HepG2 (cell line): ENCODE measurements at regions not wholly inside any gene's neighbourhood (a gene's known extent, or its start where the extent isn't known, plus 50 kb on each side); places are given as distances from the start of the nearest gene placed in this dataset.

Experiments used
- ATAC-seq: fragments of 200-7000 bp; cut with Tn5 transposase; 3 replicates; pipeline ENCODE4 v1.9.1; 2020; ENCODE audit warnings: mild to moderate bottlenecking, moderate library complexity
- BruUV-seq: library from RNA; stranded (reverse); fragments of 400-500 nt; replicated peaks from 2 replicates; lab custom pipeline; 2021; lab: Mats Ljungman, UMichigan
- CTCF ChIA-PET: fragments of 300-600 bp; formaldehyde crosslinking; extraction: SDS; loops from one replicate; lab custom pipeline; 2021; ENCODE audit warnings: low total read pairs, inconsistent platforms, low intra/inter-chr PET ratio; lab: Yijun Ruan, JAX
- POLR2A ChIA-PET: fragments of 350-600 bp; sonication (Branson Sonifier 250); formaldehyde crosslinking; loops from one replicate; lab custom pipeline; 2020; ENCODE audit warnings: antibody characterized with exemption, inconsistent platforms; lab: Yijun Ruan, JAX
- DNase-seq: peaks from one replicate; pipeline ENCODE4 v3.0.0-alpha.2; 2015; ENCODE audit warnings: low spot score
- FAIRE-seq: peaks from 3 replicates; lab custom pipeline; 2011; peaks lifted over from hg19 to GRCh38; lab: Jason Lieb, UNC
- H2AFZ ChIP-seq: one replicate; pipeline ENCODE4 v1.6.1; 2011; ENCODE audit warnings: low read length, inconsistent platforms
- H3K27ac ChIP-seq: fragments of 300-600 bp; 3 replicates; pipeline ENCODE4 v1.8.0; 2011; ENCODE audit warnings: mixed run types, mild to moderate bottlenecking, mixed read lengths, low read length, inconsistent platforms; ENCODE audit not compliant: insufficient read depth; ENCODE audit errors: extremely low read length
- H3K27me3 ChIP-seq, 2 experiments: fragments of 200-600 bp in 1 of 2; 2 replicates in 1 of 2; 3 replicates in 1 of 2; pipeline versions ENCODE4 v1.6.0 to v1.8.0; 2011; ENCODE audit warnings: low read length in 2 of 2, mild to moderate bottlenecking in 2 of 2, moderate library complexity in 2 of 2, inconsistent platforms in 1 of 2; ENCODE audit not compliant: insufficient read depth in 2 of 2, control insufficient read depth in 1 of 2
- H3K36me3 ChIP-seq, 2 experiments: fragments of 200-600 bp in 1 of 2; replicated peaks in 1 of 2; 2 replicates in 1 of 2; 3 replicates in 1 of 2; pipeline versions ENCODE4 v1.5.1 to v1.8.0; 2011; ENCODE audit warnings: low read length in 2 of 2, inconsistent platforms in 1 of 2; ENCODE audit not compliant: insufficient read depth in 2 of 2, control insufficient read depth in 1 of 2
- H3K4me1 ChIP-seq: 2 replicates; pipeline ENCODE4 v1.5.1; 2012; ENCODE audit warnings: low read length, inconsistent platforms; ENCODE audit not compliant: insufficient read depth
- H3K4me2 ChIP-seq: 2 replicates; pipeline ENCODE4 v1.6.0; 2011; ENCODE audit warnings: low read depth, low read length, inconsistent platforms
- H3K4me3 ChIP-seq, 3 experiments: fragments of 200-600 bp in 1 of 3; sonication (generic), shearing (Covaris generic) in 1 of 3; replicated peaks in 1 of 3; 2 replicates each; pipeline ENCODE4 v1.5.1; 2011 to 2016; ENCODE audit warnings: low read length in 3 of 3, inconsistent platforms in 2 of 3, low read depth in 2 of 3, mild to moderate bottlenecking in 2 of 3, control low read depth in 1 of 3, mixed read lengths in 1 of 3; ENCODE audit not compliant: insufficient read depth in 1 of 3
- H3K79me2 ChIP-seq: one replicate; pipeline ENCODE4 v1.6.1; 2011; ENCODE audit warnings: low read length, inconsistent platforms; ENCODE audit not compliant: insufficient read depth
- H3K9ac ChIP-seq: 2 replicates; pipeline ENCODE4 v1.6.0; 2011; ENCODE audit warnings: mild to moderate bottlenecking, low read depth, low read length, inconsistent platforms; ENCODE audit not compliant: insufficient read depth
- H3K9me3 ChIP-seq: 2 replicates; pipeline ENCODE4 v1.5.1; 2012; ENCODE audit warnings: mild to moderate bottlenecking, low read length
- H4K20me1 ChIP-seq: 2 replicates; pipeline ENCODE4 v1.6.0; 2011; ENCODE audit warnings: inconsistent platforms, mild to moderate bottlenecking, low read length, moderate library complexity; ENCODE audit not compliant: insufficient read depth
- GABPB1 ChIP-seq: IDR thresholded peaks from 2 replicates; pipeline ENCODE4 v1.6.1; 2016; ENCODE audit warnings: mild to moderate bottlenecking, missing genetic modification reagents, moderate library complexity, missing compliant biosample characterization
- JDP2 ChIP-seq: sonication (generic); formaldehyde crosslinking; IDR thresholded peaks from 2 replicates; pipeline ENCODE4 v1.8.1; 2022; ENCODE audit warnings: missing genetic modification reagents, borderline replicate concordance
- SKI ChIP-seq: fragments of 450-650 bp; IDR thresholded peaks from one replicate; pipeline ENCODE4 v1.6.1; 2018; ENCODE audit warnings: mild to moderate bottlenecking; ENCODE audit not compliant: partially characterized antibody
- ZBTB21 ChIP-seq: sonication (generic); formaldehyde crosslinking; IDR thresholded peaks from 2 replicates; pipeline ENCODE4 v1.4.0; 2020; ENCODE audit warnings: missing genetic modification reagents
- ZNF713 ChIP-seq: sonication (generic); formaldehyde crosslinking; IDR thresholded peaks from 2 replicates; pipeline ENCODE4 v1.4.0; 2020; ENCODE audit warnings: mild to moderate bottlenecking, missing genetic modification reagents
- in situ Hi-C: cut with HindIII; loops from 2 replicates; pipeline ENCODE4 v1.10.0; 2017; ENCODE audit warnings: low pct_unique_long_range_greater_than_20kb; ENCODE audit not compliant: extremely low pct_ligation_motif_present
- intact Hi-C: fragments of 100-400 bp; cut with micrococcal nuclease; formaldehyde crosslinking; loops from one replicate; pipeline ENCODE4 v1.10.0; 2022; ENCODE audit not compliant: unreplicated experiment
- TF ChIP-seq, protein P1 (sequence below): sonication (generic); formaldehyde crosslinking; conservative IDR thresholded peaks from 2 replicates; pipeline ENCODE4 v1.4.0; 2020; ENCODE audit warnings: missing genetic modification reagents
- TF ChIP-seq, protein P2 (sequence below): IDR thresholded peaks from 2 replicates; pipeline ENCODE4 v1.6.1; 2018; ENCODE audit warnings: missing genetic modification reagents
- TF ChIP-seq, protein P3 (sequence below): sonication (generic); formaldehyde crosslinking; IDR thresholded peaks from 2 replicates; pipeline ENCODE4 v1.4.0; 2020; ENCODE audit warnings: missing genetic modification reagents, mild to moderate bottlenecking, borderline replicate concordance

DNA sequence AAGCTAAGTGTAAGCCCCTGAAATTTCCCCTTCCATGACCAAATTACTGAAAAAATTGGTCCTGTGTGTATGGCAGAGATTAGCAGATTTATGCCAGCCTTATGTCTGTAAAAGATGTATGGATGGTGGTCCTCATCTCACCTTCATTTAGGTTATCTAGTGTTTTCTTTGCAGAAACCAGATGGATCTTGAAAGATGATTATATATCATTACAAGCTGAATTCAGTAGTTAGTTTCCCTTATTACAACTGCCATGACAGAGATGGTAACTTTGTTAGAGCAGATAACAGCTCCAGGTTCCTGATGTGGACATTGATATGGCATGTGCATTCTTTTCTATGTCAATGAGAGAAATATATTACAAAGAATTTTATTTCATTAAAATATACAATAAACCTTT, 1403.2 kb upstream of the CDH6 start:
- intact Hi-C loops: no loop called here
- DNase-seq (no peak), FAIRE-seq (no peak), ATAC-seq (no peak)
- Histone ChIP-seq H3K9me3 (no peaks in the 10 kb centered on the region), H3K36me3 (no peaks in the 10 kb centered on the region), H2AFZ (no peak overlapping the region), H3K4me2 (no peak overlapping the region), H3K27me3 (no peaks in the 10 kb centered on the region), H3K79me2 (no peaks in the 10 kb centered on the region), H3K9ac (no peak overlapping the region), H3K4me1 (peaks cover 15% of the 10 kb centered on the region), H3K27ac (no peak overlapping the region), H4K20me1 (no peaks in the 10 kb centered on the region), H3K4me3 (no peak overlapping the region)
- in situ Hi-C loops: no loop called here
- POLR2A ChIA-PET: no interaction called here
- no peak for TF ChIP-seq SKI
- no peak for TF ChIP-seq ZNF713 (CRISPR knock-in tag)
- TF ChIP-seq, protein P1, sequence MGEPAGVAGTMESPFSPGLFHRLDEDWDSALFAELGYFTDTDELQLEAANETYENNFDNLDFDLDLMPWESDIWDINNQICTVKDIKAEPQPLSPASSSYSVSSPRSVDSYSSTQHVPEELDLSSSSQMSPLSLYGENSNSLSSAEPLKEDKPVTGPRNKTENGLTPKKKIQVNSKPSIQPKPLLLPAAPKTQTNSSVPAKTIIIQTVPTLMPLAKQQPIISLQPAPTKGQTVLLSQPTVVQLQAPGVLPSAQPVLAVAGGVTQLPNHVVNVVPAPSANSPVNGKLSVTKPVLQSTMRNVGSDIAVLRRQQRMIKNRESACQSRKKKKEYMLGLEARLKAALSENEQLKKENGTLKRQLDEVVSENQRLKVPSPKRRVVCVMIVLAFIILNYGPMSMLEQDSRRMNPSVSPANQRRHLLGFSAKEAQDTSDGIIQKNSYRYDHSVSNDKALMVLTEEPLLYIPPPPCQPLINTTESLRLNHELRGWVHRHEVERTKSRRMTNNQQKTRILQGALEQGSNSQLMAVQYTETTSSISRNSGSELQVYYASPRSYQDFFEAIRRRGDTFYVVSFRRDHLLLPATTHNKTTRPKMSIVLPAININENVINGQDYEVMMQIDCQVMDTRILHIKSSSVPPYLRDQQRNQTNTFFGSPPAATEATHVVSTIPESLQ (CRISPR knock-in tag): no peak
- TF ChIP-seq, protein P2, sequence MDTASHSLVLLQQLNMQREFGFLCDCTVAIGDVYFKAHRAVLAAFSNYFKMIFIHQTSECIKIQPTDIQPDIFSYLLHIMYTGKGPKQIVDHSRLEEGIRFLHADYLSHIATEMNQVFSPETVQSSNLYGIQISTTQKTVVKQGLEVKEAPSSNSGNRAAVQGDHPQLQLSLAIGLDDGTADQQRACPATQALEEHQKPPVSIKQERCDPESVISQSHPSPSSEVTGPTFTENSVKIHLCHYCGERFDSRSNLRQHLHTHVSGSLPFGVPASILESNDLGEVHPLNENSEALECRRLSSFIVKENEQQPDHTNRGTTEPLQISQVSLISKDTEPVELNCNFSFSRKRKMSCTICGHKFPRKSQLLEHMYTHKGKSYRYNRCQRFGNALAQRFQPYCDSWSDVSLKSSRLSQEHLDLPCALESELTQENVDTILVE (CRISPR knock-in tag): no peak
- TF ChIP-seq GABPB1 (CRISPR knock-in tag): no peak
- no peak for TF ChIP-seq JDP2 (CRISPR knock-in tag)
- TF ChIP-seq, protein P3, sequence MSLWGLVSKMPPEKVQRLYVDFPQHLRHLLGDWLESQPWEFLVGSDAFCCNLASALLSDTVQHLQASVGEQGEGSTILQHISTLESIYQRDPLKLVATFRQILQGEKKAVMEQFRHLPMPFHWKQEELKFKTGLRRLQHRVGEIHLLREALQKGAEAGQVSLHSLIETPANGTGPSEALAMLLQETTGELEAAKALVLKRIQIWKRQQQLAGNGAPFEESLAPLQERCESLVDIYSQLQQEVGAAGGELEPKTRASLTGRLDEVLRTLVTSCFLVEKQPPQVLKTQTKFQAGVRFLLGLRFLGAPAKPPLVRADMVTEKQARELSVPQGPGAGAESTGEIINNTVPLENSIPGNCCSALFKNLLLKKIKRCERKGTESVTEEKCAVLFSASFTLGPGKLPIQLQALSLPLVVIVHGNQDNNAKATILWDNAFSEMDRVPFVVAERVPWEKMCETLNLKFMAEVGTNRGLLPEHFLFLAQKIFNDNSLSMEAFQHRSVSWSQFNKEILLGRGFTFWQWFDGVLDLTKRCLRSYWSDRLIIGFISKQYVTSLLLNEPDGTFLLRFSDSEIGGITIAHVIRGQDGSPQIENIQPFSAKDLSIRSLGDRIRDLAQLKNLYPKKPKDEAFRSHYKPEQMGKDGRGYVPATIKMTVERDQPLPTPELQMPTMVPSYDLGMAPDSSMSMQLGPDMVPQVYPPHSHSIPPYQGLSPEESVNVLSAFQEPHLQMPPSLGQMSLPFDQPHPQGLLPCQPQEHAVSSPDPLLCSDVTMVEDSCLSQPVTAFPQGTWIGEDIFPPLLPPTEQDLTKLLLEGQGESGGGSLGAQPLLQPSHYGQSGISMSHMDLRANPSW (CRISPR knock-in tag): no peak
- no peak for TF ChIP-seq ZBTB21 (CRISPR knock-in tag)
- CTCF ChIA-PET: no interaction called here
- no TSS peak for BruUV-seq
